H1 (cell line): ENCODE measurements at regions not wholly inside any gene's neighbourhood (a gene's known extent, or its start where the extent isn't known, plus 50 kb on each side); places are given as distances from the start of the nearest gene placed in this dataset.

ENCODE experiments used
- JUN ChIP-seq: IDR thresholded peaks from 2 replicates; pipeline ENCODE4 v1.6.1; 2011; ENCODE audit warnings: low read depth, mild to moderate bottlenecking, improper control_type of control experiment, low read length
- POLR2A ChIP-seq, 2 experiments: IDR thresholded peaks; 1 replicate in 1 of 2; 2 replicates in 1 of 2; pipeline ENCODE4 v1.6.1; 2011; ENCODE audit warnings: low read depth in 2 of 2, low read length in 2 of 2, mild to moderate bottlenecking in 2 of 2; ENCODE audit errors: control extremely low read depth in 1 of 2
- POLR2AphosphoS5 ChIP-seq: IDR thresholded peaks from 2 replicates; pipeline ENCODE4 v1.6.1; 2011; ENCODE audit warnings: low read depth, low read length
- SIX5 ChIP-seq: IDR thresholded peaks from 2 replicates; pipeline ENCODE4 v1.6.1; 2011; ENCODE audit warnings: mild to moderate bottlenecking, low read depth, low read length
- TF ChIP-seq, protein P1 (sequence below), 3 experiments: IDR thresholded peaks; 1 replicate in 2 of 3; 2 replicates in 1 of 3; pipeline versions ENCODE4 v1.5.1 to v1.6.1; 2011; ENCODE audit warnings: low read length in 3 of 3, mild to moderate bottlenecking in 3 of 3, inconsistent platforms in 2 of 3, low read depth in 1 of 3, moderate library complexity in 1 of 3; ENCODE audit not compliant: insufficient read depth in 1 of 3; ENCODE audit errors: control extremely low read depth in 1 of 3

DNA sequence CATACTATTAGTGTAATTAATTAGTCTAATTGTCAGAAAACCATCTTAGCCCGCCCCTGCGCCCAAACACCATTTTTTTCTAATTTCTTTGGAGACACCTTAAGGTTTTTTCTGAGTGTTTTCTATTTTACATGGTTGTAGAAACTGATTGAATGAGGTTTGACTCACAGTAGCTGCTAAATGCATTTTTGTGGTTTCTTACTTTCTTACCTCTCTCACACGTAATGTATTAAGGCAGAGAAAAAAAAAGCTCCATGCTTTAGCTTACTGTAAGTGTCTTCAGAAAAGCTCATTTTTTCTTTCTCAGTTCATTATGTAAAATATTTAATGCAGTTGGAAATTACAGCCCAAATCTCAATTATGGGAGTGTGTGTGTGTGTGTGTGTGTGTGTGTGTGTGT, 548.5 kb upstream of the LRRTM4 start:
- TF ChIP-seq POLR2A (IDR thresholded peaks at IDR 0.05; ENCODE audit: control extremely low read depth in 1 of 2, low read depth in 2 of 2, low read length in 2 of 2) (no peak), JUN (no peak), SIX5 (no peak), POLR2AphosphoS5 (no peak)
- TF ChIP-seq, protein P1, sequence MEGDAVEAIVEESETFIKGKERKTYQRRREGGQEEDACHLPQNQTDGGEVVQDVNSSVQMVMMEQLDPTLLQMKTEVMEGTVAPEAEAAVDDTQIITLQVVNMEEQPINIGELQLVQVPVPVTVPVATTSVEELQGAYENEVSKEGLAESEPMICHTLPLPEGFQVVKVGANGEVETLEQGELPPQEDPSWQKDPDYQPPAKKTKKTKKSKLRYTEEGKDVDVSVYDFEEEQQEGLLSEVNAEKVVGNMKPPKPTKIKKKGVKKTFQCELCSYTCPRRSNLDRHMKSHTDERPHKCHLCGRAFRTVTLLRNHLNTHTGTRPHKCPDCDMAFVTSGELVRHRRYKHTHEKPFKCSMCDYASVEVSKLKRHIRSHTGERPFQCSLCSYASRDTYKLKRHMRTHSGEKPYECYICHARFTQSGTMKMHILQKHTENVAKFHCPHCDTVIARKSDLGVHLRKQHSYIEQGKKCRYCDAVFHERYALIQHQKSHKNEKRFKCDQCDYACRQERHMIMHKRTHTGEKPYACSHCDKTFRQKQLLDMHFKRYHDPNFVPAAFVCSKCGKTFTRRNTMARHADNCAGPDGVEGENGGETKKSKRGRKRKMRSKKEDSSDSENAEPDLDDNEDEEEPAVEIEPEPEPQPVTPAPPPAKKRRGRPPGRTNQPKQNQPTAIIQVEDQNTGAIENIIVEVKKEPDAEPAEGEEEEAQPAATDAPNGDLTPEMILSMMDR (IDR thresholded peaks at IDR 0.05; ENCODE audit: control extremely low read depth in 1 of 3, insufficient read depth in 1 of 3, low read depth in 1 of 3, low read length in 3 of 3), result no peak
